Breast epithelium (tissue), 4 donors: ENCODE measurements at regions not wholly inside any gene's neighbourhood (a gene's known extent, or its start where the extent isn't known, plus 50 kb on each side); places are given as distances from the start of the nearest gene placed in this dataset.

Experiments used
- DNase-seq, 2 donors: peaks; one replicate each; pipeline ENCODE4 v3.0.0-alpha.2; 2019; ENCODE audit warnings: low spot score in 2 of 2
- H3K27ac ChIP-seq, 2 donors: fragments of 200-600 bp; sonication (generic) in 1 of 2; one replicate each; pipeline ENCODE4 v1.5.1; 2016 to 2019; ENCODE audit warnings: mild to moderate bottlenecking in 1 of 2
- H3K27me3 ChIP-seq, 2 donors: fragments of 200-600 bp; sonication (generic) in 1 of 2; one replicate each; pipeline versions ENCODE4 v1.5.1 to v1.6.0; 2017 to 2019; ENCODE audit warnings: control low read depth in 1 of 2, mild to moderate bottlenecking in 1 of 2
- H3K36me3 ChIP-seq: fragments of 200-600 bp; one replicate; pipeline ENCODE4 v1.5.1; 2019
- H3K4me1 ChIP-seq, 2 donors: fragments of 200-600 bp; sonication (generic); one replicate each; pipeline ENCODE4 v1.5.1; 2016 to 2019; ENCODE audit warnings: control low read depth in 1 of 2
- H3K4me3 ChIP-seq, 3 donors: fragments of 200-600 bp; sonication (generic); 1 replicate in 2 of 3; 2 replicates in 1 of 3; pipeline ENCODE4 v1.5.1; 2016 to 2019; ENCODE audit warnings: mild to moderate bottlenecking in 3 of 3, moderate library complexity in 2 of 3
- H3K9me3 ChIP-seq, 2 donors: fragments of 200-600 bp; sonication (generic) in 1 of 2; one replicate each; pipeline ENCODE4 v1.5.1; 2016 to 2019; ENCODE audit warnings: control low read depth in 1 of 2
- CTCF ChIP-seq, 3 donors: fragments of 450-650 bp; IDR thresholded peaks; one replicate each; pipeline ENCODE4 v1.5.1; 2016 to 2017; ENCODE audit warnings: antibody characterized with exemption in 3 of 3, mild to moderate bottlenecking in 3 of 3, moderate library complexity in 3 of 3
- POLR2A ChIP-seq: fragments of 450-650 bp; IDR thresholded peaks from one replicate; pipeline ENCODE4 v1.6.1; 2016; ENCODE audit warnings: antibody characterized with exemption, mild to moderate bottlenecking, moderate library complexity
- POLR2AphosphoS5 ChIP-seq, 3 donors: sonication (generic); formaldehyde crosslinking; IDR thresholded peaks; one replicate each; pipeline ENCODE4 v1.6.1; 2017; ENCODE audit warnings: antibody characterized with exemption in 3 of 3
- intact Hi-C: fragments of 100-400 bp; cut with DNase I; formaldehyde crosslinking; loops from one replicate; pipeline ENCODE4 v1.15.1; 2023; ENCODE audit warnings: low total_unique reads

- Histone ChIP-seq H3K9me3 (no peaks in the 10 kb centered on the region), H3K27ac (no peak overlapping the region), H3K27me3 (no peaks in the 10 kb centered on the region), H3K4me1 (peaks cover 0 to 4% of the 10 kb centered on the region in 2 donors), H3K36me3 (no peaks in the 10 kb centered on the region), H3K4me3 (no peak overlapping the region)
- TF ChIP-seq POLR2AphosphoS5 (IDR thresholded peaks at IDR 0.05) (no peak), POLR2A (no peak), CTCF (IDR thresholded peaks at IDR 0.05) (no peak)
- intact Hi-C loops: no loop called here
- no peak for DNase-seq
Observed at GRCh38 chr3:72097053-72097452, 312.1 kb upstream of the PROK2 start.

- H3K27ac ChIP-seq: no peak overlapping the region
- no peak for TF ChIP-seq CTCF (IDR thresholded peaks at IDR 0.05)
- no peak for TF ChIP-seq POLR2AphosphoS5 (IDR thresholded peaks at IDR 0.05)
- no peak for TF ChIP-seq POLR2A
- DNase-seq: no peak
- no peaks in the 10 kb centered on the region for H3K4me1 ChIP-seq
- intact Hi-C loops: no loop called here
- H3K4me3 ChIP-seq: no peak overlapping the region
- H3K36me3 ChIP-seq: no peaks in the 10 kb centered on the region
- H3K9me3 ChIP-seq: no peaks in the 10 kb centered on the region
- H3K27me3 ChIP-seq: no peaks in the 10 kb centered on the region
Observed at GRCh38 chr3:72095521-72095920, 310.6 kb upstream of the PROK2 start.

- Histone ChIP-seq H3K36me3 (no peaks in the 10 kb centered on the region), H3K4me3 (no peak overlapping the region), H3K9me3 (no peaks in the 10 kb centered on the region), H3K27me3 (no peaks in the 10 kb centered on the region), H3K27ac (no peak overlapping the region), H3K4me1 (no peaks in the 10 kb centered on the region)
- intact Hi-C loops: loop anchor here (5.0 kb wide), 1 partner anchor 603 kb away; no protein-coding TSS in a partner anchor
- TF ChIP-seq POLR2A (no peak), CTCF (IDR thresholded peaks at IDR 0.05) (no peak), POLR2AphosphoS5 (IDR thresholded peaks at IDR 0.05) (no peak)
- DNase-seq: no peak
Observed at GRCh38 chr3:72093992-72094334, 309.0 kb upstream of the PROK2 start.

GRCh38 chr3:72093270-72093991 is 308.5 kb upstream of the PROK2 start:
- no peak for DNase-seq
- no peaks in the 10 kb centered on the region for H3K4me1 ChIP-seq
- H3K27ac ChIP-seq: no peak overlapping the region
- H3K36me3 ChIP-seq: no peaks in the 10 kb centered on the region
- no peaks in the 10 kb centered on the region for H3K27me3 ChIP-seq
- no peak overlapping the region for H3K4me3 ChIP-seq
- no peak for TF ChIP-seq POLR2A
- no peak for TF ChIP-seq POLR2AphosphoS5 (IDR thresholded peaks at IDR 0.05)
- no peaks in the 10 kb centered on the region for H3K9me3 ChIP-seq
- intact Hi-C loops: loop anchor here (5.0 kb wide), 1 partner anchor 604 kb away; no protein-coding TSS in a partner anchor

- no peaks in the 10 kb centered on the region for H3K27me3 ChIP-seq
- H3K36me3 ChIP-seq: no peaks in the 10 kb centered on the region
- no peak overlapping the region for H3K4me3 ChIP-seq
- H3K9me3 ChIP-seq: no peaks in the 10 kb centered on the region
- H3K27ac ChIP-seq: no peak overlapping the region
- TF ChIP-seq POLR2A: no peak
- no peak for TF ChIP-seq CTCF (IDR thresholded peaks at IDR 0.05)
- TF ChIP-seq POLR2AphosphoS5 (IDR thresholded peaks at IDR 0.05): no peak
- intact Hi-C loops: loop anchor here (5.0 kb wide), 1 partner anchor 605 kb away; no protein-coding TSS in a partner anchor
- no peak for DNase-seq
- H3K4me1 ChIP-seq: no peaks in the 10 kb centered on the region
Observed at GRCh38 chr3:72092778-72093177, 307.8 kb upstream of the PROK2 start.
